LNCaP clone FGC (cell line): ENCODE measurements at regions not wholly inside any gene's neighbourhood (a gene's known extent, or its start where the extent isn't known, plus 50 kb on each side); places are given as distances from the start of the nearest gene placed in this dataset.

ENCODE experiments used
- DNase-seq: peaks from one replicate; pipeline ENCODE4 v3.0.0-alpha.2; 2011; ENCODE audit warnings: low read depth
- H3K4me3 ChIP-seq: 2 replicates; pipeline ENCODE4 v1.5.1; 2011; ENCODE audit warnings: mild to moderate bottlenecking, low read depth, low read length, control low read depth
- TF ChIP-seq, protein P1 (sequence below): IDR thresholded peaks from 2 replicates; pipeline ENCODE4 v1.5.1; 2012; ENCODE audit warnings: mild to moderate bottlenecking; ENCODE audit not compliant: control insufficient read depth, insufficient read depth; ENCODE audit errors: extremely low read depth

- no peak overlapping the region for H3K4me3 ChIP-seq
- DNase-seq = no peak
- TF ChIP-seq, protein P1, sequence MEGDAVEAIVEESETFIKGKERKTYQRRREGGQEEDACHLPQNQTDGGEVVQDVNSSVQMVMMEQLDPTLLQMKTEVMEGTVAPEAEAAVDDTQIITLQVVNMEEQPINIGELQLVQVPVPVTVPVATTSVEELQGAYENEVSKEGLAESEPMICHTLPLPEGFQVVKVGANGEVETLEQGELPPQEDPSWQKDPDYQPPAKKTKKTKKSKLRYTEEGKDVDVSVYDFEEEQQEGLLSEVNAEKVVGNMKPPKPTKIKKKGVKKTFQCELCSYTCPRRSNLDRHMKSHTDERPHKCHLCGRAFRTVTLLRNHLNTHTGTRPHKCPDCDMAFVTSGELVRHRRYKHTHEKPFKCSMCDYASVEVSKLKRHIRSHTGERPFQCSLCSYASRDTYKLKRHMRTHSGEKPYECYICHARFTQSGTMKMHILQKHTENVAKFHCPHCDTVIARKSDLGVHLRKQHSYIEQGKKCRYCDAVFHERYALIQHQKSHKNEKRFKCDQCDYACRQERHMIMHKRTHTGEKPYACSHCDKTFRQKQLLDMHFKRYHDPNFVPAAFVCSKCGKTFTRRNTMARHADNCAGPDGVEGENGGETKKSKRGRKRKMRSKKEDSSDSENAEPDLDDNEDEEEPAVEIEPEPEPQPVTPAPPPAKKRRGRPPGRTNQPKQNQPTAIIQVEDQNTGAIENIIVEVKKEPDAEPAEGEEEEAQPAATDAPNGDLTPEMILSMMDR = no peak
Observed at GRCh38 chrX:40816906-40817305, 81.6 kb upstream of the MED14 start.

GRCh38 chrX:40818236-40818635 lies 82.9 kb upstream of the MED14 start:
- TF ChIP-seq, protein P1 = no peak
- DNase-seq = no peak
- H3K4me3 ChIP-seq = no peak overlapping the region

DNA sequence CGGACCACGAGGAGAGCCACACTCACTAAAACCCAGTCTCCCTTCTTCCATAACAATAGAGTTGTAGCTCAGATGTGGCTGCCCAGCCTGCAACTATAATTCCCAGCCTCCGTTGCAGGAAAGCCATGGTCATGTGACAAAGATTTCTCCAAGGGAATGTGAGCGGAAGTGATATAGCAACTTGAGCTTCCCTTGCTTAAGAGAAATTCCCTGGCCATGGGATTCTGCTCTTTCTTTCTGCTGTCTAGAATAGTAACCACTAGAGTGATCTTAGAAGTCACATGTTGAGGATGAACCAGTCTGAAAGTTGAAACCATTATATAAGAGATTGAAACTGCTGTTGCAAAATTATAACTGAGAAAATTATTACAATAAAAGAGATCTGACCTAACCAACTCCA lies 86.4 kb upstream of the MED14 start:
- TF ChIP-seq, protein P1 = no peak
- DNase-seq = no peak
- H3K4me3 ChIP-seq = no peak overlapping the region

DNA sequence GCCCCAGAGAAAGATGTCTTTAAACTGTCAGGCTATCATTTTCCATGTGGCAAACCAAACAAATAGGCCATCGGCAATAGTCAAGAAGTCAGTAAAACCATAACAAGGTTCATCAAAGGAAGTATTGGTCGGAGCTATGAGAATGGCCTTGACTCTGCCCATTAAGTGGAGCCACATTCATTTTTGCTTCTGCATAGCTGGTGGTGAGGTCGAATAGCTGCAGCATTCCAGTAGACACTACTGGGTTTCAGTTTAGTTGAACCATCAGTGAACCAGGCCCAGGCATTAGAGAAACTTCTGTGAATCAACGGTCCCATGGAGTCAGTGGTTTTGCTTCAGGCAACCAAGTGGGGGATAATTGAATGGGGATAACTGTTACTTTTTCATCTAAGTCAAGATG lies 92.0 kb upstream of the MED14 start:
- H3K4me3 ChIP-seq = no peak overlapping the region
- no peak for DNase-seq
- TF ChIP-seq, protein P1 = no peak

GRCh38 chrX:40831750-40832149 lies 96.4 kb upstream of the MED14 start:
- no peak for DNase-seq
- TF ChIP-seq, protein P1 = no peak
- no peak overlapping the region for H3K4me3 ChIP-seq

DNA sequence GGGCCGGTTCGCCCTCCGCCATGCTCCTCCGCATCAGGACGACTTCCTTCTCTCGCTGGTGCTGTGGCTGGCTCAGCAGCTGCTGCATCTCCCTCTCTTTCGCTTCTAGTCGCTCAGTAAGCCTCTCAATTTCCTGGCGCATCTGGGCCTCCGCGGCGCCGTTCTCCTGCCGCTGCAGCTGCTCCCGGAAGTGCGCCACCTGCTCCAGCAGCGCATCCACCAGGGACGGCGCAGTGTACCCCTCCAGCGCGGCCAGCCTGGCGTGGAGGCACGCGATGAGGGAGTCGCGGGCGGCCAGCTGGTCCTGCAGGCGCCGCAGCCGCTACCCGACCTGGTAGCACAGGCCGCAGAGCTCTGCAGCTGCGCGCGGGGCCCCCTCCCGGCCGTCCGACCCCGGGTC lies 97.4 kb upstream of the MED14 start:
- TF ChIP-seq, protein P1 = no peak
- H3K4me3 ChIP-seq = no peak overlapping the region
- no peak for DNase-seq

DNA sequence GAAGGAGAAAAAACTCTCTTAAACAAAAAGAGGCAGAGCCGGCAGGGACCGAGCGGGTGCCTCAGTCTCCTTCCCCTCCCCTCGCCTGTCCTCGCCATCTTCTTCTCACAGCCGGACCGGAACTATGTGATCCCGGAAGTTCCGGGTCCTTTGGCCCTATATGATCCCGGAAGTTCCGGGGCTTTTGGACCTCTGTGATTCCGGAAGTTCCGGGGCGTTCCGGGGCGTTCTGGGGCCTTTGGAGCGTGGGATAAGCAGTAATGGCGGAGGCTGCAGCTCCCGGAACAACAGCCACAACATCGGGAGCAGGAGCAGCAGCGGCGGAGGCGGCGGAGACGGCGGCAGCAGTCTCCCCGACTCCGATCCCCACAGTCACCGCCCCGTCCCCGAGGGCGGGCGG lies 98.9 kb upstream of the MED14 start:
- TF ChIP-seq, protein P1 = no peak
- DNase-seq = no peak
- H3K4me3 ChIP-seq = no peak overlapping the region
